ENCODE measurements at regions not wholly inside any gene's neighbourhood (a gene's known extent, or its start where the extent isn't known, plus 50 kb on each side); places are given as distances from the start of the nearest gene placed in this dataset.

DNA sequence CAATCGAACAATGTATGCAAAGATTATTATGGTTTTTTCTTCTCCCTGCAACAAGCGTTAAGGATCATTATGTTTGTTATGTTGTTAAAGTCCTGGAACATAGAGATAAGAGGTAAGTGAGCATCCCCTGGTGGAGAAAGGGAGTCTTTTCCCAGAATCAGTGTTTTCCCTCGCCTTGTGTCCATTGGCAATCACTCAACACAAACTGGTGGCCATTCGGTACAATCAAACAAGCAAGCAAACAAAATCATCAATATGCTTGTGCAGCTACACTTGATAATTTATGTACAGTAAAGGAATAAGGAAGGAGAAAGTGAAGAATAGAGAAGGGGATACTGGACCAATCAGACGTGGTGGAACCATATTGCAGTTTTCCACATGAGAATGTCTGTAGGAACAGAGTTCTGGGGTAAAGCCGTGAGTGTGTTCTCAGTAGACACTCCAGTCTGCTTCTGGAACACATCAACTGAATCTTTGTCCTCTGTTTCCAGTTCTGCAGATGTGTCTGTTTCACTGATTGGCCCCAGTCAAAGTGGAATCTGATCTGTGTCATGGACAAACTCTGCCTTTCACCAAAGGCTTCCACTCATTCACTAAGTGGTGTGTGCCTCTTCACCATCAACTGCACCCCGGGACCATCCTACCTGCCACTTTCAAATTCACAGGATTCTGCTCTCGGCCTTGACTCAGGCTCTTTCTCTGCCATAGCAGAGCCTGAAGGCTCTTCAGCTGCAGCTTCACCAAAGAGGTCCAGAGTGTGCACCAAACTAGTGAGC lies 169.5 kb downstream of the AHSP start:
- DNase-seq (ENCODE audit: low spot score), result peak; percentile 72
- no peaks in the 10 kb centered on the region for H3K27me3 ChIP-seq (replicated peaks; ENCODE audit: insufficient read depth, low read depth, low read length, poor library complexity)
- no peak for TF ChIP-seq EZH2 (IDR thresholded peaks at IDR 0.05; ENCODE audit: borderline replicate concordance, low read depth, low read length, poor library complexity, severe bottlenecking)
- TF ChIP-seq, protein P1, sequence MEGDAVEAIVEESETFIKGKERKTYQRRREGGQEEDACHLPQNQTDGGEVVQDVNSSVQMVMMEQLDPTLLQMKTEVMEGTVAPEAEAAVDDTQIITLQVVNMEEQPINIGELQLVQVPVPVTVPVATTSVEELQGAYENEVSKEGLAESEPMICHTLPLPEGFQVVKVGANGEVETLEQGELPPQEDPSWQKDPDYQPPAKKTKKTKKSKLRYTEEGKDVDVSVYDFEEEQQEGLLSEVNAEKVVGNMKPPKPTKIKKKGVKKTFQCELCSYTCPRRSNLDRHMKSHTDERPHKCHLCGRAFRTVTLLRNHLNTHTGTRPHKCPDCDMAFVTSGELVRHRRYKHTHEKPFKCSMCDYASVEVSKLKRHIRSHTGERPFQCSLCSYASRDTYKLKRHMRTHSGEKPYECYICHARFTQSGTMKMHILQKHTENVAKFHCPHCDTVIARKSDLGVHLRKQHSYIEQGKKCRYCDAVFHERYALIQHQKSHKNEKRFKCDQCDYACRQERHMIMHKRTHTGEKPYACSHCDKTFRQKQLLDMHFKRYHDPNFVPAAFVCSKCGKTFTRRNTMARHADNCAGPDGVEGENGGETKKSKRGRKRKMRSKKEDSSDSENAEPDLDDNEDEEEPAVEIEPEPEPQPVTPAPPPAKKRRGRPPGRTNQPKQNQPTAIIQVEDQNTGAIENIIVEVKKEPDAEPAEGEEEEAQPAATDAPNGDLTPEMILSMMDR (conservative IDR thresholded peaks at IDR 0.05; ENCODE audit: low read depth, low read length), result peak; percentile 72
- H3K36me3 ChIP-seq (ENCODE audit: insufficient read depth, low read length, poor library complexity, severe bottlenecking), result no peaks in the 10 kb centered on the region
- H3K9me3 ChIP-seq (ENCODE audit: low read depth, low read length, poor library complexity, severe bottlenecking), result no peaks in the 10 kb centered on the region
- intact Hi-C loops (cut with micrococcal nuclease; ENCODE audit: unreplicated experiment), result loop anchor here (10.0 kb wide), 1 partner anchor 242 kb away; the partner anchor contains the start of gene ARMC5
- H3K27ac ChIP-seq (ENCODE audit: low read depth, low read length, poor library complexity, severe bottlenecking), result no peak overlapping the region
- ChIA-PET POLR2A (ENCODE audit: low non-redundant PET) (no interaction called here), CTCF (no interaction called here)
- no TSS peak for BruUV-seq (replicated peaks)
- H3K4me3 ChIP-seq (ENCODE audit: low read depth, low read length, poor library complexity, severe bottlenecking), result no peak overlapping the region
- H3K4me1 ChIP-seq (ENCODE audit: insufficient read depth, low read length, poor library complexity, severe bottlenecking), result no peaks in the 10 kb centered on the region

DNA sequence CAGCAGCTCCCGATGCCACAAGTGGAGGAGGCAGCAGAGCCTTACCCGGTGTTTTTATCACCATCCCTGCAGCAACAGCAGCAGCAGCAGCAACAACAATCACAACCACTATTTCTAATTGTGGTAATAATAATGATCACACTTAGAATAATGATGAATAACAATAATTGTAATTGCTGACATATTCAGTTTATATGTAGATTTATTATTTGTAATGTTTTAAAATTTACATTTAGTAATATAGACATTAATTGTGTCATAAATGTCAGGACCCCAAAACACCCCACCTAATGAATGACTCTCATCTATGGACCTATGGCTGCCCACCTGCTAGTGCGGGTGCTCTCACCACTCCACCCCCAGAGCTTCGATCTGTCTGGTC lies 170.0 kb downstream of the AHSP start:
- BruUV-seq (replicated peaks), result no TSS peak
- no peak for DNase-seq (ENCODE audit: low spot score)
- Histone ChIP-seq H3K9me3 (ENCODE audit: low read depth, low read length, poor library complexity, severe bottlenecking) (no peaks in the 10 kb centered on the region), H3K4me3 (ENCODE audit: low read depth, low read length, poor library complexity, severe bottlenecking) (no peak overlapping the region), H3K27me3 (replicated peaks; ENCODE audit: insufficient read depth, low read depth, low read length, poor library complexity) (no peaks in the 10 kb centered on the region), H3K36me3 (ENCODE audit: insufficient read depth, low read length, poor library complexity, severe bottlenecking) (no peaks in the 10 kb centered on the region), H3K4me1 (ENCODE audit: insufficient read depth, low read length, poor library complexity, severe bottlenecking) (no peaks in the 10 kb centered on the region), H3K27ac (ENCODE audit: low read depth, low read length, poor library complexity, severe bottlenecking) (no peak overlapping the region)
- ChIA-PET CTCF (no interaction called here), POLR2A (ENCODE audit: low non-redundant PET) (no interaction called here)
- TF ChIP-seq, protein P1 (conservative IDR thresholded peaks at IDR 0.05; ENCODE audit: low read depth, low read length), result no peak
- no peak for TF ChIP-seq EZH2 (IDR thresholded peaks at IDR 0.05; ENCODE audit: borderline replicate concordance, low read depth, low read length, poor library complexity, severe bottlenecking)
- intact Hi-C loops (cut with micrococcal nuclease; ENCODE audit: unreplicated experiment), result loop anchor here (10.0 kb wide), 1 partner anchor 243 kb away; the partner anchor contains the start of gene ARMC5

GRCh38 chr16:31698901-31699300 lies 171.2 kb downstream of the AHSP start:
- Histone ChIP-seq H3K4me3 (ENCODE audit: low read depth, low read length, poor library complexity, severe bottlenecking) (no peak overlapping the region), H3K36me3 (ENCODE audit: insufficient read depth, low read length, poor library complexity, severe bottlenecking) (peaks cover 3% of the 10 kb centered on the region), H3K4me1 (ENCODE audit: insufficient read depth, low read length, poor library complexity, severe bottlenecking) (no peaks in the 10 kb centered on the region), H3K9me3 (ENCODE audit: low read depth, low read length, poor library complexity, severe bottlenecking) (no peaks in the 10 kb centered on the region), H3K27me3 (replicated peaks; ENCODE audit: insufficient read depth, low read depth, low read length, poor library complexity) (no peaks in the 10 kb centered on the region), H3K27ac (ENCODE audit: low read depth, low read length, poor library complexity, severe bottlenecking) (no peak overlapping the region)
- ChIA-PET POLR2A (ENCODE audit: low non-redundant PET) (no interaction called here), CTCF (no interaction called here)
- DNase-seq (ENCODE audit: low spot score), result no peak
- intact Hi-C loops (cut with micrococcal nuclease; ENCODE audit: unreplicated experiment), result loop anchor here (10.0 kb wide), 1 partner anchor 244 kb away; the partner anchor contains the start of gene ARMC5
- TF ChIP-seq, protein P1 (conservative IDR thresholded peaks at IDR 0.05; ENCODE audit: low read depth, low read length), result no peak
- no peak for TF ChIP-seq EZH2 (IDR thresholded peaks at IDR 0.05; ENCODE audit: borderline replicate concordance, low read depth, low read length, poor library complexity, severe bottlenecking)
- no TSS peak for BruUV-seq (replicated peaks)

Measured in A673 (cell line).